NCI-H1092 (cell line): ENCODE measurements at regions not wholly inside any gene's neighbourhood (a gene's known extent, or its start where the extent isn't known, plus 50 kb on each side); places are given as distances from the start of the nearest gene placed in this dataset.
"Not testable (repeated sequence)": the region's sequence is repeated elsewhere in the genome, so short reads cannot be mapped to it uniquely, and the experiment has no call there.

Source experiments
- DNase-seq: peaks from one replicate; lab custom pipeline; 2025; lab: John Stamatoyannopoulos, UW

DNA sequence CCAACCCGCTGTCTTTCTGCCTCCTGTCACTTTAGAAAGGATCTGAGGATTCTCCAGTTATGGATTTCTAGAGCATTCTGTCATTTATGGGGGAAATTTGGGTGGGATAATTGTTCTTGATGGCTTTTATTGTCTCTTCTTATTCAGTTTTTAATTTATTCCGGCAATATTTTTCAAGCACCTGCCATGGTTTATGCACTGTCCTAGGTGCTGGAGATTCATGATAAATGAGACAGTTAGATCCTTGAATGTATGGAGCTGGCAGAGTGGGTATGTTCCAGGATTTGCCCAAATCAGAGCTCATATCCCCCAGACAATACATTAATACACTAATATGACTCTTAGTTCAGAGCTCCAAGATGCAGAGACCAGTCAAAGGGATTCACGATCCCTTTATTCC, 146.8 kb upstream of the PRKCQ start:
- DNase-seq, result no peak

DNA sequence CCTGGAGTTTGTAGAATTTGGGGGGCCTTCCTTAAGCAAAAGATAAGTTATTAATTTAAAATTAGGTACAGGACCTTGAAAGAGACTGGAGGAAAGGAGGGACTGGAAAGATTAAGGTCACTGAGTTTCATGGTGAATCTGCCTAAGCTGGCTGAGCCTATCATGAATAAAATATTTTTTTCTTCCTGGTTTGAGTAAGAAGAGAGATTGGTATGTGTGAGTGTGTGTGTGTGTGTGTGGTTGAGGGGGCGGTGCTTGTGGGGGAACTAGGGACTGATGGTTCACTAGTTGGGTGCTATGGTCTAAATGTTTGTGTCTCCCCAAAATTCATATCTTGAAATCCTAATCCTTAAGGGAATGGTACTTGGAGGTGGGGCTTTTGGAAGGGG, 142.5 kb upstream of the PRKCQ start:
- DNase-seq, result no peak

- DNase-seq, result no peak
Measured at GRCh38 chr10:6721964-6722615, 142.0 kb upstream of the PRKCQ start.

DNA sequence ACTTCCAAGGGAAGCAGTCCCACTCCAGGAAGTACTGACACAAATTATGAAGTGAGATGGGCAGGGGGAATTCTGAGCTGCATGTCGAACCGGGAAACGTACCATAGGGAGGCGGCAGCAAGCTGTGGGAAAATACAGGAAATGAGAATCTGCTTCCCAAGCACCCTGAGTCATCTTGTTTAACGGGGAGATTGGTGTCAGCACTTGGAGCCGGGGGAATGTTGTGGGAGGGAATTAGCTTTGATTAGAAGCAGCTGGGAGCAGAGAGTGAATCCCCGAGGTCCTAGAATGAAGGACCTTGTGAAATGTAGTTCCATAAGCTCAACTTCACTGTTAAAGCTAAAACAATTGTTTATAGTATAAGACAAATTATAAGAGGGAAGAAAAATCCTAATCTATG, 141.4 kb upstream of the PRKCQ start:
- DNase-seq, result no peak

DNA sequence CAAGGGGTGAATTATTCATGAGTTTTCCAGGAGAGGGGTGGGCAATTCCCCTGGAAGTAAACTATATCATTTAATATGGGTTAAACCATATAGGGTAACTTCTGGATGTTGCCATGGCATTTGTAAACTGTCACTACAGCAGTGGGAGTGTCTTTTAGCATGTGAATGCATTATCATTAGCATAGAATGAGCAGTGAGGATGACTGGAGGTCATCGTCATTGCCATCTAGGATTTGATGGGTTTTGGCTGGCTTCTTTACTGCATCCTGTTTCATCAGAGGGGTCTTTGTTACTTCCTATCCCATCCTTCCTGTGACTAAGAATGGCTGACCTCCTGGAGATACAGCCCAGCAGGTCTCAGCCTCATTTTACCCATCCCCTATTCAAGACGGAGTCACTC, 139.5 kb upstream of the PRKCQ start:
- DNase-seq, result no peak

DNA sequence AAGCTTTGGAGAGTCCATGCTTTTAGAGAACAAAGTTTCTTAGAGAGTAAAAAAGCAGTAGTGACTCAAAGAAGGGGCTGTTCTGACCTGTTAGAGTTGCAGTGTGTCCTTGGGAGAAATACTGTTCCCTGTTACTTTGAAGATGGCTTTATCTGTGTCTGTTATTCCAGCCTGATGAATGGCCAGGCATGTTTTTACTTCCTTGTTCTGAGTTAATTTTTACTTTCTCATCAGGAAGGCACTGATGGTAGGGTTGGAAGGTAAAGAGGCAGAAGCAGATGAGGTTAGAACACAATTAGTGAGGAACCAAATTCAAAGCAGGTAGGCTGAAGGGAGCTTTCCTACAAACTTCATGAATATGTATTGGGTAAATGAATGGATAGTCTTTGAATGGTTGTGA, 138.5 kb upstream of the PRKCQ start:
- DNase-seq, result no peak

DNA sequence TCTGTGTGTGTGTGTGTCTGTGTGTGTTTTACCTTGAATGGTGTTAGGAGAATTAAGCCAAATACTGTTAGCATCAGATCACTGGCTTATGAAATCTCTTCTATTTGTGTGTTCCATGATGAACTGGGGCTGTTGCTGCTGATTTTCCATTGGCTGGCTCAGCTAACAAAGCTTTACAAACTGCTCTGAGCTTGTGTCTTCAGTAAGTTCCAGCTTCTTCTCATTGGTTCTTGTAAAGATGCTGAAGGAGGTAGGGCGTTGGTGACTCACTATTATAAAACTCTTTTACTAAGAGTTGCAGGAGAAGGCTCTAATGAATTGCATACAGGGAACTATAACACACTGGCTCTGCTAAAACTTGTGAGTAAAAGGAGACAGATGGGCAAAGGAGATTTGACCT, 136.4 kb upstream of the PRKCQ start:
- no peak for DNase-seq

- no peak for DNase-seq
Measured at GRCh38 chr10:6713716-6714115, 133.6 kb upstream of the PRKCQ start.

GRCh38 chr10:6713120-6713519, 133.0 kb upstream of the PRKCQ start:
- no peak for DNase-seq

GRCh38 chr10:6711881-6712280, 131.8 kb upstream of the PRKCQ start:
- DNase-seq, result no peak

DNA sequence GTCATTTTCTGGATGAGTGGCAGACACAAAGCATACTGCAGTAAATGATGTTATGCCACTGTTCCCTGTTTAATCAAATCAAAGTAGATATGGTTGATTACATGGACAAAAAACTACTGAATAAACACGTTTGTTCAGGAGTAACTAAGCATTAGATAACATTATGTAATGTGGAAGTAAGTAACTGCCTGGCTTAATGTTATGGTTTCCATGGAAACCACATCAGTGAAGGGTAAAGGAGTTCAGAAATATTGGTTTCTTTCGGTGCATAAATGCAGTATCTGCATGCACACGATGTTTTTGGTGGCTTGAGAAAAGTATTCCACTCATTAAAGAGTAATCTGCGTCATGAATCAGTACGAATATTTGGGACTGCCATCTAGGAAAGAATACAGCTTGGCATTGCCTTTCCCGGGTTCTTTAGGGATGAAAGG, 131.3 kb upstream of the PRKCQ start:
- DNase-seq, result no peak

GRCh38 chr10:6707352-6707751, 127.3 kb upstream of the PRKCQ start:
- no peak for DNase-seq

DNA sequence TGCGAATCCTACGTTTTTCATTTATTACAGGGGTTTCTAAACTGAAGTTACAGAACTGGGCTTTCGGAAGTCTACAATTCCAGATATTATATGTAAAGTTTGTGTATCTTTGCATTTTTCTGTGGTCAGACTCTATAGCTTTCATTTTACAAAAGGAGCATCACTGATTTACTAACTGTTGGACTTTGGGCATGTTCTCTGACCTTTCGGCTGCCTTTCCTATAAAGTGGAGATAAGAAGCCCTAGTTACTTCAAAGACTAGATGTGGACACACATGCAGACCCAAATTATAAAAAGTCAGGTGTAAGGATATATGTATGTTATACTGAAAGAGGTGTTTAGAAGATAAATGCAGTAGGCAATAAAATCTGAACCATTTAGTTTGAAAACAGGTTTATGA, 126.6 kb upstream of the PRKCQ start:
- no peak for DNase-seq

DNA sequence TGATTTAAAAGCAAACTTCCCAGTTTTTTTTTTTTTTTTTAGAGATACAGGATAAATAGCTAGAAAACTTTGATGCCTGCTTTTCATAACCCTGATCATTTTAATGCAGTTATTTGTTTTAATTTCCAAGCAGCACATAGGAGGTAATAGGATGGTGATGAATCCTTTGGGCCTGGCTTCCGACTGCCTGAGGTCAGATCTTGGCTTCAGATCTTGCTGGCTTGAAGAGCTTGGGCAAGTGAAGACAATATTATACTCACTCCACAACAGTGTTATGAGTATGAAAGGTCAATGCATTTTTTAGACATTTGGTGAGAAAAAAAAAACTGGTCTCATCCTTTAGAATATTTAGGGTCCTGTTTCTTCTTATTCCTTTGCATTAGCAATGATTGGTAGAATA, 124.8 kb upstream of the PRKCQ start:
- no peak for DNase-seq

GRCh38 chr10:6702833-6703232, 122.8 kb upstream of the PRKCQ start:
- DNase-seq, result not testable (repeated sequence)

GRCh38 chr10:6702030-6702429, 122.0 kb upstream of the PRKCQ start:
- no peak for DNase-seq

- no peak for DNase-seq
Measured at GRCh38 chr10:6701289-6701688, 121.2 kb upstream of the PRKCQ start.

- no peak for DNase-seq
Measured at GRCh38 chr10:6700066-6700465, 120.0 kb upstream of the PRKCQ start.

- no peak for DNase-seq
Measured at GRCh38 chr10:6699336-6699735, 119.3 kb upstream of the PRKCQ start.

- DNase-seq, result no peak
Measured at GRCh38 chr10:6695519-6695918, 115.4 kb upstream of the PRKCQ start.

GRCh38 chr10:6694447-6695140, 114.5 kb upstream of the PRKCQ start:
- DNase-seq, result no peak

DNA sequence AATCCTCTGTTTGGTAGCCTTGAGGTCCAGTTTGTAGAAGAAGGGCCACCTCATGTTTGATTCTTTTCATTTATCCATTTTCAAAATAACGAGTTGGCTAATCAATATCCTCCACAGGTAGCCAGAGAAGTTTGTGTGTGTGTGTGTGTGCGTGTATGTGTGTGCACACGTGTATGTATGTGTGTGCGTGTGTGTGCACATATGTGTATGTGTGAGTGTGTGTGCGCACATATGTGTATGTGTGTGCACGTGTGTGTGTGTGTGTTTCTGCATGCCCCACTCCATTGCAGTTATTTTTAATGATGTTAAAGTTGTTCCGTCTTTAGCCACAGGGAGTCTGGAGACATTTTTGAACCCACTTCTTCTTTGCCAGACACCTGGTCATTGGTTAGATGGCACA, 112.8 kb upstream of the PRKCQ start:
- DNase-seq, result no peak

GRCh38 chr10:6692103-6692502, 112.0 kb upstream of the PRKCQ start:
- DNase-seq, result no peak

GRCh38 chr10:6689036-6689435, 109.0 kb upstream of the PRKCQ start:
- DNase-seq, result no peak
